G401 (cell line): ENCODE measurements at regions not wholly inside any gene's neighbourhood (a gene's known extent, or its start where the extent isn't known, plus 50 kb on each side); places are given as distances from the start of the nearest gene placed in this dataset.
"Not testable (repeated sequence)": the region's sequence is repeated elsewhere in the genome, so short reads cannot be mapped to it uniquely, and the experiment has no call there.

ENCODE experiments used
- DNase-seq: peaks from one replicate; pipeline ENCODE4 v3.0.0-alpha.2; 2015; ENCODE audit warnings: low spot score
- in situ Hi-C: cut with HindIII; loops from 2 replicates; pipeline ENCODE4 v1.10.0; 2016; ENCODE audit warnings: low sequenced_read_pairs, mixed read lengths

DNA sequence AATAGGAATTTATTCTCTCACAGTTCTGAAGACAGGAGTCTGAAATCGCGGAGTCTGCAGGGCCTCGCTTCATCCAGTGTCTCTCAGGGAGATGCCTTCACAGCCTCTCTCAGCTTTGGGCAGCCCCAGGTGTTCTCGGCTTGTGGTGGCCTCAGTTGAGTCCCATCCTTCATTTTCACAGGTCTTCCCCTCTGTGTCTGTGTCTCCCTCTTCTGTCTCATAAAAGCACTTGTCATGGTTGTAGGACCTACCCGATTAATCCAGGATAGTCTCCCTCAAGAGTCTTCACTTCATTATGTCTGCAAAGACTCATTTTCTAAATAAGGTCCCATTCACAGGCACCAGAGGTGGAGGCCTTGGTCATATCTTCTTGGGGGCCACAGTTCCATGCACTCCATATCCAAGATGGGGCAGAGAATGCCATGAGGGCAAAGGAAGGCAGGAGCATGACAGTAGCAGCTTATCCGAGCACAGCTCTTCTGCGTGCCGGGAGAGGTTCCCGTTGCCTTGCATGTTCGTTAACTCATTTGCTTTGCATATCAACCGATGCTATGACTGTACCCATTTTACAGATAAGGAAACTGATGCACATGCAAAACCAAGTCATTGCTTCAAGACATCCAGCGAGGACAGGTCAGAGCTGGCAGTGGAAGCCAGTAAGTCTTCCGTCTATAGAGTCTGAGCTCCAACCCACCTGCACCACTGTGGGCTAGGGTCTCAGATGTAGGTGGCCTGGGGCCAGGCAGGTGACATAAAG is 363.8 kb upstream of the SULF2 start:
- in situ Hi-C loops = no loop called here
- DNase-seq = no peak

DNA sequence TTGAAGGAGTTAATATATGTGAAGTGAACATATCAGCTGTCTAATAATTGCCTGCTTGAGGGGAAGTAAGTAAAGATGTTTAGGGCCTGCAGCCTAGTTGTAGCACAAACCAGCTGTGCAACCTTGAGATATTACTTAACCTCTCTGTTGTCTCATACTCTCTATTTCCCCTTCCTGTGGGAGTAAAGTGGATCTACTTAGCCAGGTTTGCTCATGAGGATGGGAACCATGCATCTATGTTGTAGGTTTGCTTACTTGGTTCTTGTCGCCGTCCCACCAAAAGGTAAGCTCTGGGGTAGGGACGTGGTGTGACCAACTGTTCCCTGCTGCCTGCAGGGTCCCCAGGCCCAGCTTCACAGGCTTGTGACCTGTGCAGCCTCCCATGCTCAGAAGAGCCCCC is 362.7 kb upstream of the SULF2 start:
- in situ Hi-C loops = no loop called here
- no peak for DNase-seq

DNA sequence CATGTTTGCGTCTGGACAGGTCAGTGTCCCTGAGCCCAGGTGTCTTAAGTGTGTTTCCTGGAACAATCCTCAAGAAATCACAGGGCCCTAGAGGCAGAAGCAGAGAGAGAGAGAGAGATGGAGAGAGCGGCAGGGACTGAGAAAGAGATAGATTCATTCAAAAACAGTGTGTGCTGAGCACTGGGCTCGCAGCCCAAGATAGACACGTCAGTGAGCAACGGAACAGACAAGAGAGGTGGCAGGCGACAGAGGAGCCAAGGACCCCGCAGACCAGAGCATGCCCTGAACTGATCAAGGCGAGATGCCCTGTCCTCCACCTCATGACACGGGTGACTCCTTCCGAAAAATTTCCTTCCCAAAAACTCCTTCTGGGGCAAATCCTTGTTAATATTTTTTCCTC is 362.0 kb upstream of the SULF2 start:
- no peak for DNase-seq
- in situ Hi-C loops = no loop called here

DNA sequence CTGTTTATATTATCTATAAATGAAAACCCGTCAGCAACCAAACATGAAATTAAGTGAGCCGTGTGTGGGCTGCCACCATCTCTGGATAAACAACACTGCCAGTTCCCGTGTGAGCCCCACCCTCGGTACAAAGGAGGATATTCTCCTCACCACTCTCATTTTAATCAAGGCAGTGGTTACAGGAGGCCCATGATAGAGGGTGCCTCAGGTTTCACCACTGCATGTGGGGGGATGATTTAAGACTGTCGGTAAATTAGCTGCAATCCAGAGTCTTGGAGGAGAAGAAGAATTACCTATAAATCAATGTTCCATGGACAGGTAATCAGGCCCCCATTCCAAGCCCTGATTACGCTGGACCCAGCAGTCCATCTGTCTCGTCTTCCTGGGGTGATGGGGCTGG is 361.6 kb upstream of the SULF2 start:
- in situ Hi-C loops = no loop called here
- DNase-seq = no peak

DNA sequence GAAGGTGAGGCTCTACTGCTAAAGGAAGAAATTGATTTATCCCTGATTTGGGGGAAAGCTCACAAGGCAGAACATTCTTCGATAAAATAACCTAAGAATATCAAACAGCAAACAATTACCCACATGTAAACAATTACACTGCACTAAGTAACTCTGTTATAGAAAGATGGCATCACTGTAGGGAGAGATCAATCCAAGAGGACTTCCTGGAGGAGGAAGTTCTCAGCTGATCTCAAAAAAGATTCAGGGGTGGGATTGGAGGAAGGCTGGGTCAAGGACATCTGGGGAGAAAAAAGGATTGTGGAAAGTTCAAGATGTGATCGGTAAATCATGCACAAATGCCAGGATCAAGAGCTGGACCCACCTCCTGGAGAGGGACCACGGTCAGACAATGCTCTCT is 361.0 kb upstream of the SULF2 start:
- DNase-seq = no peak
- in situ Hi-C loops = no loop called here

DNA sequence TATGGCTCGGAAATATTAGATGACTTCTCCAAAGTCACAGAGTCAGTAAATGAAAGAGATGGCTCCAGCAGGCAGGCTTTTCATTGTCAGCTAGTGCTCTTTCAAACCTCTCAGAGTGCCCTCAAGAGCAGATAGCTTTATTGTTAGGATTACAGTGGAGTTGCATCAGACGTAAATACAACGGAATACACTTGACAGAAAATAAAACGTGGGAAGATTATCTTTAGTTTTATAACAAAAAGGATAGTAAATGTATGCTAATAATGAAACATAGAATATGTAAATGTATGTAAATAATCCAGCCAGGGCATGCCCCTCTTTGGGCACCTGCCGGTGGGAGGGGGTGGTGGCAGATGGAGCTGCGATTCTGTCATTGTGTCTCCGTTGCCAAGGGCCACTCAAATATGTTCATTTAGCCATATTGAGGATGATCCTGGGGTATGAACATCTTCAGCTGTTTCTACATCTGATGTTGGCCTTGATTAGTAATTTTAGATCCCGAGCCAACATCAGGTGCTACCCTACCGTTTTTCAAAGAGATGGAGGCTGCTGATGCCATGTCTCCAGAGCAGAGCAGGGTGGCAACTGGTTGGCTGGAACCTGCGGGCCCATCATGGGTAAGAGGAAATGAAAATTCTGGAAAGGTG is 358.3 kb upstream of the SULF2 start:
- no peak for DNase-seq
- in situ Hi-C loops = no loop called here

DNA sequence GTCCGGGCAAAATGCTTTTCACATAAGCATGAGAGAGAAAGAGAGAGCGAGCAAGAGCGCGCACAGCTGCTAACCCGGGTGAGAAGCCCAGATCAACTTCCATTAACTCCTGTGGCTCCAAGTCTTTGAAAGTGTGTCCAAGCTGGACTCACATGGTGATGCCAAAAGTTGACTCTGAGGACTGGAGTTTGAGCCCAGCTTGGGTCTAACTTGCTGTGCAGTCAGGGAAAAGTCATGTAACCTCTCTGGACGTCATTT is 357.2 kb upstream of the SULF2 start:
- DNase-seq = no peak
- in situ Hi-C loops = no loop called here

DNA sequence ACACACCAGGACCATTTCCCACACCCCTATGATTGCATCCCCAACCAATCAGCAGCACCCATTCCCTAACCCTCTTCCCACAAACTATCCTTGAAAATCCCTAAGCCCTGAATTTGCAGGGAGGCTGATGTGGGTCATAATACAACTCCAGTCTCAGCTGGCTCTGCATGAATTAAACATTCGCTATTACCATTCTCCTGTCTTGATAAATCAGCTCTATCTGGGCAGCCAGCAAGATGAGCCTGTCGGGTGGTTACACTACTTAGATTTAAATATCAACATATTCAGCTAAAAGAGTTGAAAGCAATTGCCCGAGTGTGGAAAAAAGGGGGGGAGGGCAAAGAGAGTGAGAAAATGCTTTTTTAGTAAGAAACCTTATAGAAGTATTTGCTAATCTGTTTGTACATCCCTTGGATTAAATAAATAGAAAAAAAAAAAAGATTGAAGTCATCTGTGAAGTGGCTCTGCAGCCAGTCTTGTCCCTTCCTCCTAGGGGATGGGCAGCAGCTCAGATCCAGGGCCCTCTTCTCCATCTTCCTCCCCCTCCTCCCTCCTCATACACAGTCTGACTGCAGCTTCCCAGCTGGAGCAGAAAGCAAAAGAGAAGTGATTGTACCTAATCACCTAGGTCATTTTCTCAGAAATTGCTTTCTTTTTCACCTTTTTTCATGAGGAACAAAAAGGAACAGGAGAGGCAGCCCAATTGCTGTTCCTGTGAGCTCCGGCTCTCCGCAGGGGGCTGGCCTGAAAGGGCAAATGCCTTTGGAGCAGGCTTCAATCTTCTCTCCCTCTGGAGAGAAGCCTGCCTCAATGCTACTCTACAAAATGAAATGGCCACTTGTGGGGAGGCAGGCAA is 356.6 kb upstream of the SULF2 start:
- no peak for DNase-seq
- in situ Hi-C loops = no loop called here

DNA sequence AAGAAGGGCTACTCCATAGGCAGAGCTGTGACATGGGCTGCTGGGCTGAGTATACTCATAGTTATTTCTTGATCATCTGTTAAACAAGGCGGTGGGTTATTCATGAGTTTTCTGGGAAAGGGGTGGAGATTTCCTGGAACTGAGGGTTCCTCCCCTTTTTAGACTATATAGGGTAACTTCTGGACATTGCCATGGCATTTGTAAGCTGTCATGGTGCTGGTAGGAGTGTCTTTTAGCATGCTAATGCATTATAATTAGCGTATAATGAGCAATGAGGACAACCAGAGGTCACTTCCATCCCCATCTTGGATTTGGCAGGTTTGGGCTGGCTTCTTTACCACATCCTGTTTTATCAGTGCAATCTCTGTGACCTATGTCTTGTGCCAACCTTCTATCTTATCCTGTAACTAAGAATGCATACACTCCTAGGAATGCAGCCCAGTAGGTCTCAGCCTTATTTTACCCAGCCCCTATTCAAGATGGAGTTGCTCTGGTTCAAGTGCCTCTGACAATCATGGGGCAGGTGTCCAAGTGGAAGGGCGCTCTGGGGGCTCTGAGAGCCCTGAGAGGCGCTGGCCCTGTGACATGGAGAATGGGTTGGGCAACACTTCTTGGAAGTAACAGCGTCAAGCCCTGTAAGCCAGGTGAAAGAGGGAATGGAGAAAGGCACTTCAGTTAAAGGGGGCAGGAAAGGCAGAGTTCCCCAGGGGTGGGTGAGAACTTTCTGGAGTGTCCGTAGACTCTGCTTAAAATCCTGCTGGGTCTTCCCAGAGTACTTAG is 354.2 kb upstream of the SULF2 start:
- DNase-seq = no peak
- in situ Hi-C loops = no loop called here

DNA sequence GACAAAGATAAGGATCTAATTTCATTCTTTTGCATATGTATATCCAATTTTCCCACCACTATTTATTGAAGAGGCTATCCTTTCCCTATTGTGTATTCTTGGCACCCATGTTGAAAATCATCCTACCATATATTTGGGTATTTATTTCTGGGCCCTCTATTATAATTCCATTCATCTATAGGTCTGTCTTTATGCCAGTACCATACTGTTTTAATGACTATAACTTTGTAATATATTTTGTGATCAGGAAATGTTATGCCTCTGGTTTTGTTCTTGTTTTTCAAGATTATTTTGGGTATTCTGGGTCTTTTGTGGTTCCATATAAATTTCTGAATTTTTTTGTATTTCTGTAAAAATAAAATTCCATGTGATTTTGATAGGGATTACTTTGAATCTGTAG is 347.6 kb upstream of the SULF2 start:
- in situ Hi-C loops = no loop called here

DNA sequence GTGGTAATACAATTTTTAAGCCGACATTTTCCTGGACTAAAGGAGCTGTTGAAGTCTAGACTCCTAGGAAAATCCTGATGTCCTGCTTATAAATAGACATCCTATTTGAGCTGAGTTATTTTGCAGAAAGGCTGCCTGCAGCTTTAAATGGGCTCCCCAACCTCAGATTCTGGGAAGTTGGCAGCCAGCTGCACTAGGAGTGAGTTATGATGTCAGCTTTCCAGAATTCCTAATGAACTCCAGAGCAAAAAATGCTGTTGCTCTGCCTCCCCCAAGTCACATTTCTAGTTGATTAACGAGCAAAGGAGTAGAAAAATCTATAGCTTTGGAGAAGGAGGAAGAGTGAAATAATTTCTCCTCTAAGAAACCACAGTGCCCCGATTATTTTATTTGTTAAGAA is 346.3 kb upstream of the SULF2 start:
- DNase-seq = no peak
- in situ Hi-C loops = no loop called here

More for the DNA sequence above, 347.6 kb upstream of the SULF2 start:
- no peak for DNase-seq

DNA sequence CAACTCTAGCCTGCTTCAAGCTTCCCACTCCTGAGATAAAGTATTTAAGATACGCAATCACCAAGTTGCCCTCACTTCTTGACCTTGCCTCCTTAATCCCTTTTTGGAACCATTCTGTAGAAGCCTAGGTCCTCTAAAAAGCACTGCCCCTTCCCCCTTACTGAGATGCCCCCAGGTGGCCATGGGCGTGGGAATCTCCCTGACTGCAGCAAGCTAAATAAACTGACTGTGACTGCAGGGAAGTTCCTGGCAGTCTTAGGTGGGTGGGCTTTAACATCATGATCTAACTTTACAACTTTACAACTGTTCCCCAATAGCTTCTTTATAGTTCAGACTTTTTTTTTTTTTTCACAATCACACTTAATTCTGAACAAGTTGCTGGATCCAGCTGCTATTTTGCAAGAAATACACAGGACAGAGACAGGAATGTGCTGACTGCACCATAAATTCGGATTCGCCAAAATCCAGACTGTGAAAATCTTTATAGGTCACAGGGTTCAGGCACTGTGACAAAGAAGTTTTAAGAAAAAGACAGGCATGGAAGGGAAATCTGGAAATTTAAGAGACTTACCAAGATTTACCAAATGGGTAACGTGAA is 344.2 kb upstream of the SULF2 start:
- in situ Hi-C loops = no loop called here
- no peak for DNase-seq

DNA sequence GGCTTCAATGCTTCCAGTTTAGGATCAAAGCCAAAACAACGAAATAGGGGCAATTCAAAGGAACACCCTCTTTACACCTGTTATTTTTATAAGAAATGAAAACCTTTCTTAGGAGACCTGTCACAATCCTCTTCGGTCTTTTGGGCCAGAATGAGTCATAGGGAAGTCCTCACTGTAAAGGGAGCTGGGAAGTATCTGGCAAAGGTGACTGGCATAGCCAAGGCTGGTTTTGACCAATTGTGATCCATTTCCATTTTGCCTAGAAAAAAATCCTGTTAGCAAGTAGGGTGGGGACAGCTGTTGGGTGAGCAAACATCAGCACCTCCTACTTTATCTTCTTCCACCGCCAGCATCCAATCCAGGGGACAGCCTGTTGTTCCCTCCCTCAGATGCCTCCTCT is 343.2 kb upstream of the SULF2 start:
- DNase-seq = no peak
- in situ Hi-C loops = no loop called here

DNA sequence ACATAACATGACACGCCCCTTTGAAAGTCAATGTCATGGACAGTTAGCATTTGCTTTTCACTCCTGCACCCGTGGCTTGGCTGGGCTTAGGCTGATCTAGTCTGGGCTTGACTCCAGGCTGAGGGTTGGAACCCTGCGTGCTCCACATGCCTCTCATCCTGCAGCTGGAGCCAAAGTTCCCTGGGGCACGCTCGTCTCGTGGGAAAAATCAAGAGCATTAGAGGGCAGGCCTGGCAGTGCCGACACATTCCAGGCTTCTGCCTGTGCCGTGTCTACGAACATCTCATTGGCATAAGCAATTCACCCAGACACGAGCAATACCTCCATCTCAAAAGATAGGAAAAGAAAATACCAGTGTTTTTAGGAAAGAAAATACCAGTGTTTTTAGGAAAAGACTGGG is 342.7 kb upstream of the SULF2 start:
- DNase-seq, in situ Hi-C loops: not testable (repeated sequence)

DNA sequence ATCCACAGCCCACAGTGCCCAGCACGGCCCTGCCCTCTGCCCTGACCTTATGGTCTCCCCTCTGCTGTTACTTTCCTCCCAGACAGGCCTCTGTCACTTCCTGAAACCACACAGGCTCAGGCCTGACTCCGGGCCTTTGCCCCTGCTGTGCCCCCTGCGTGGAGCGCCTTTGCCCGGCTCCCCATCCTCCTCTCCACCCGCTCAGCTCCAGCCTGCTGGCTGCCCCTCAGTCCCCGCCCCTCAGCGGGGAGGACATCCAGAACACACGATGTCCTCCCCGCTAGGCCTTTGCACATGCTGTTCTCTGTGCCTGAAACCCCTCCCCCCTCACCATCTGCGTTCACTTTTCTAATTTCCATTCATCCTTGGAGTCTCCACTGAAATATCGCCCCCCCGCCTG is 341.9 kb upstream of the SULF2 start:
- in situ Hi-C loops, DNase-seq: not testable (repeated sequence)

DNA sequence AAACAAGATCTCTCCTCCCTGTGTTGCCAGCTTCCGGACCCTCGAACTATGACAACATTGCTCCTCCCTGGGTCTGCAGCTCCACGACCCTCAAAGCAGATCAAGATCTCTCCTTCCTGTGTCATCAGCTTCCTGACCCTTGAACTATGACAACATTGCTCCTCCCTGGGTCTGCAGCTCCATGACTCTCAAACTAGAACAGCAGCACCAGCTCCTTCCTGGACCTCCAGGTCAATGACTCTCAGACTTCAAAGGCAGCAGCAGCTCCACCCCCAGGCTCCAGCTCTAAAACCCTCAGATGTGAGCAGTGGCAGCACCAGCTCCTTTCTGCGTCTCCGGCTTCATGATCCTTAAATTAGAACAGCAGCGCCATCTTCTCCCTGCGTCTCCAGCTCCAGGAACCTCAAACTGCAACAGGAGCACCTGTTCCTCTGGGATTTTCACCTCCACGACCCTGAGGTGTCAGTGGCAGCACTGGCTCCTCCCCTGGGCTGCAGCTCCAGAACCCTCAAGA is 341.0 kb upstream of the SULF2 start:
- no peak for DNase-seq
- in situ Hi-C loops = no loop called here

DNA sequence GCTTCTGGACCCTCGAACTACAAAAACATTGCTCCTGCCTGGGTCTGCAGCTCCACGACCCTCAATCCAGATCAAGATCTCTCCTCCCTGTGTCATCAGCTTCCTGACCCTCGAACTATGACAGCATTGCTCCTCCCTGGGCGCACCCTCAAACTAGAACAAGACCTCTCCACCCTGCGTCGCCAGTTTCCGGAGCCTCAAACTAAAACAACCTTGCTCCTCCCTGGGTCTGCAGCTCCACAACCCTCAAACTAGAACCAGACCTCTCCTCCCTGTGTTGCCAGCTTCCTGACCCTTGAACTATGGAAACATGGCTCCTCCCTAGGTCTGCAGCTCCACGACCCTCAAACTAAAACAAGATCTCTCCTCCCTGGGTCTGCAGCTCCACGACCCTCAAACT is 339.7 kb upstream of the SULF2 start:
- DNase-seq = no peak
- in situ Hi-C loops = no loop called here

DNA sequence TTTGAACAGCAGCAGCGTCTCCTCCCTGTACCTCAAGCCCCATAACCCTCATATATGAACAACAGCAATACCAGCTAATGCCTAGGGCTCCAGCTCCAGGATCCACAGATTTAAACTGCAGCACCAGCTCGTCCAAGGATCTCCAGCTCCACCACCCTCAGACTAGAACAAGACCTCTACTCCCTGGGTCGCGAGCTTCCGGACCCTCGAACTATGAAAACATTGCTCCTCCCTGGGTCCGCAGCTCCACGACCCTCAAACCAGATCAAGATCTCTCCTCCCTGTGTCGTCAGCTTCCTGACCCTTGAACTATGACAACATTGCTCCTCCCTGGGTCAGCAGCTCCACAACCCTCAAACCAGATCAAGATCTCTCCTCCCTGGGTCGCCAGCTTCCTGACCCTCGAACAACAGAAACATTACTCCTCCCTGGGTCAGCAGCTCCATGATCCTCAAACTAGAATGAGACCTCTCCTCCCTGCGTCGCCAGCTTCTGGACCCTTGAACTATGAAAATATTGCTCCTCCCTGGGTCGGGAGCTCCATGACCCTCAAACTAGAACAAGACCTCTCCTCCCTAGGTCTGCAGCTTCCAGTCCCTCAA is 339.0 kb upstream of the SULF2 start:
- in situ Hi-C loops = no loop called here
- DNase-seq = no peak

DNA sequence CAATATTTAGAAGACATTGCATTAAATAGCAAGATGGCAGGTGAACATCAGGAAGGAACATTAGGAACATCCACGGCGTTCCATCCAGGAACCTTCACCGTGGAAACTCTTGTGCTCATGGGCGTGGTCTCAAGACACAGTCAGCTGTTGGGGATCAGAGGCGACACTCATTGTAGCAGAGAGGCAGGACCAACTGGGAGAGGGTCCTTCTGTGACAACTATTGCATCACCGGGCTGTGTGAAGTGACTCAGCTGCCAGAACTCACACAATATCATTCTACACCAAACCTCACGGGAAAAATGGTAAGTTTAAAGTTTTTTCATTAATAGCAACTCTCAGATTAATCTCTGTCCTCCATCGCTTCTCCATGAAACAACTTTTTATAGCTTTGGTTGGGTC is 334.8 kb upstream of the SULF2 start:
- DNase-seq = no peak
- in situ Hi-C loops = no loop called here
